Eye (tissue), 1 donor: ENCODE measurements at regions not wholly inside any gene's neighbourhood (a gene's known extent, or its start where the extent isn't known, plus 50 kb on each side); places are given as distances from the start of the nearest gene placed in this dataset.

Source experiments
- DNase-seq: peaks from one replicate; pipeline ENCODE4 v3.0.0-alpha.2; 2015

DNA sequence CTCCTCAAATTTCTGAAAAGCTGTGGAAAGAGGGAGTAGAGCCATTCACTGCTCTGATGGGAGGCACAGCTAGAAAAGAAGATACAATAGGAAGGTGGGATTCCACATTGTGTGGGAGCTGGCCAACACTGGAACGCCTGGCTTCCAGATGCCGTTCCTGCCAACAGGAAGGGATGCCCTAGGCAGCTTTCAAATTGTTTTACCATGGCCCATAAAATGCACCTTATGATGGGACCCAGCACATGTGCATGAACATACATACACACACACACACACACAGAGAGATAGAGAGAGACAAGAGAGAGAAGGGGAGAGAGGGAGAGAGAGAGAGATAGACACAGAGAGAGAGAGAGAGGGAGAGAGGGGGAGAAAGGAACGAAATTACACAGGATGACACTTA is 86.1 kb upstream of the BZW1 start:
- no peak for DNase-seq

DNA sequence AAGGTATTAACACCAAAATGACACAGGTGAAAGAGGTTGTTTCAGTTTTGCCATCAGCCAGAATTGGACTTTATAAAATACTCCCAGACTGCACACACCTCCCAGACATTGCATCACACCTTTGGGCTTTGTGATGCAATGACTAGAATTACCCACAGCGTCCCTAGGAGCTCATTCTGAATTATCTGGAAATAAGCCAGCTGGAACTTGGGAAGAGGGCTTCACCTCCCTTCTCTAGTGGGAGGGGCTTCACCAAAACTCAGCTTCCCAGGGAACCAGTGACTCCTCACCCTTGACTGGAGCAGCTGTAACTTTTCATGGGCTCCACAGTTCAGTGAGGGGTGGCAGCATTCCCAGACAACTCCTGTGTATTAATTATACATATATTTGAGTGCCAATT is 83.1 kb upstream of the BZW1 start:
- DNase-seq: no peak

DNA sequence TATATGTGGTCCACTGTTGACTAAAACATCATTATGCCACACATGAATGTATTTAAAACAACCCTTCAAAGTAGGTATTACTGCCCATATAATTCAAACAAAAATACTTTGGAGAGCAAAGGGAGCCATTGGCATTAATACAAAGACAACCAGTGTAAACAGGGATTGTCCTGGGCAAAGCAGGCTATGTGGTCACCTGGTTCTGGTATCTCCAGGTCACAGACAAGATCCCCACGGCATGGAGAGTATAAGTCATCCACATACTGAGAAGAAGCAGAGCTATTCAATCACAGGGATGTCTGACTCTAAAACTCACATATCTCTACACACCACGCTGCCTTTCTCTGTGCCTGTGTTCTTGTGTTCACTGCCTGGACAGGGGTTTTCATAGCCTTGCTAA is 81.4 kb upstream of the BZW1 start:
- DNase-seq: no peak

DNA sequence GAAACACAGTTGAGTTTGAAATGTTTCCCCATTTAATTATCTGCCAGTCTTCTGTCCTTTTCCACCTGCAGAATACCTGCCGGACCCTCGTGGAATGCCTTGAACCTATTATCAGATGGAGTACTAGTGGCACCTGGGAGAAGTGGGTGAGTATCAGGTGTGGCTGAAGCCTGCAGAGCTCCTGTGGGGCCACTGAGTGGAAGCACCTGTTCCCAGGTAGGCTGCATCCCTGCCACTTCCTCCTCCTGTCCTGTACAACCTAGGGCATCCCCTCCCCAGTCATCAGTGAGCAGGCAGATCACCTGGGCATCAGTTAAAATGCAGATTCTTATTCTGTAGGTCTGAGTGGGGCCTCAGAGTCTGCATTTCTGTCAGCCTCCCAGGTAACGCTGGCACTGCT is 80.8 kb upstream of the BZW1 start:
- DNase-seq: no peak

DNA sequence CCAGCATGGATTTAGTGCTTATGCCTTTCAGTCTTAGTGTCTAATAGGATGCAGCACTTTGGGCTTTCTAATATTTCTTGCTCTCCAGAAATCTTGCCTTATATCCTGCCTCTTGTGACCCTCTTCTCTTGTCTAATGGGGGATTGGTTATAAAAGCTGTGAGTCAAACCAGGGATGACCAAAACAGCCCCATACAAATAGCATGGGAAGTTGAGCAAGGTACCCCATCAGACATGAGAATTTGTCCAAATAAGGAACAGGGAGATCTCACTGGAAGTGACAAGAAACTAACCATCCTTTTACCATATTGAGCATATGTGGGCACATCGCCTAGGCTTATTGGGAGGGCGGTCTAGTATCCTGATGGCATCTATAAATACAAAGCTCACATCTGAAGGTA is 78.8 kb upstream of the BZW1 start:
- no peak for DNase-seq

DNA sequence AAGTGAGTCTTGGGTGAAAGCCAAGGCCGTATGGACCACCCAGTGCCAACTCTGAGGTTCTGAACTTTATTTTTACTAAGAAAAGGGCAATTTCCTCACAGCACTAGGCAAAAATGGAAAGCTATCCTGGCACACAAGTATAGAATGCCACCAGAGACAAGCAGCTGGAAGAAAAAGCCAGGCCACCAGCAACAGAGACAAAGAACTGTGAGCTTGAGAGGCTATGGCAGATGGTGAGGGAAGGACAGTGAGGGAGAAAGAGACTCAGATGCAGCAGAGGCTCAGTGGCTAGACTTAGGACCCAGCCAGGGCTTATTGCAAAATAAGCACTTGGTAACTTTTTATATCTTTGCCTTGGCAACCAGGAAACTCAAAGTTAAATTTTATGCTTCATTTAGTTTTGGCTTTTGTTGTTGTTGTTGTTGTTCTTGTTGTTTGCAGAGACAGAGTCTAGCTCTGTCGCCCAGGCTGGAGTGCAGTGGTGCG is 78.0 kb upstream of the BZW1 start:
- DNase-seq: no peak

DNA sequence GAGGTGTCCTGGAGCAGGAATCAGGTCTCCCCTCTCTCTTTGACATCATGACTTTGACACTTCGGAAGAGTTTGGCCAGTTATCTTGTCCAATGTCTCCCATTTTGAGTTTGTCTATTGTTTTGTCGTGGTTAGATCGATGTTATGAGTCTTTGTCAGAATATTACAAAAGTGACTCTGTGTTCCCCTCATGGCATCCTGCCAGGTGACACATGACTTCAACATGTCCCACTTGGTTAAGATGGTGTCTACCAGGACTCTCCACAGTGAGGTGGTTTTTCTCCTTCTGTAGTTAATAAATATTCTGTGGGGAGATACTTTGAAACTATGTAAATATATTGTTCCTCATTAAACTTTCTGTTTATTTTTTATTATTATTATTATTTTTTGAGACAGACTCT is 76.6 kb upstream of the BZW1 start:
- DNase-seq: no peak

DNA sequence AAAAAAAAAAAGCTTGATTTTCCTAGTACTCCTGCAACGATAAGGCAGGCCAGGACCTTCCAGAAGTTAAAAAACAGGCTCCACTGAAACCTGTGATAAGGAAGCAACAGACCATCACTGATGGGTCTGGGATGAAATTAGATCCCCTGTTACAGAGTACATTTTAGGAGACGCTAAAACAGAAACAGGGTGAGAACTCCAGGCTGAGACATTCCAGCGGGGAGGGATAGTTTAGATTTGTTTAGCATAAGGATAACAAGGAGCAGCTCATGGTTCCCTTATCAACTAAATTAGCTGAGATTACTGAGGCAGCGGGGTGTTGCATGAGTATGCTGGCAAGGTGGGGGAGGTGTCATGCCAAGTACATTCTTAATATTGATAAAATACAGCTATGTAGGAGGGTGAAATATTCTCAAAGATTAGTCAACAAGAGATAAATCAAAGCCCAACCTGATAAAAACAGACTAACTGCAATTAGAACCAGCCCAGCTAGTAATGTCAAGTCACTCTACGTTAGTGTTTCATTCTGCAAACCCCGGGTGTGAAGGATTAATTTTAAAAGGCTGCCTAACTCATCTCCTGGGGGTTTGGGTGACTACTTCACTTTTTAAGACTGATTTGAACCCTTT is 75.0 kb upstream of the BZW1 start:
- no peak for DNase-seq

DNA sequence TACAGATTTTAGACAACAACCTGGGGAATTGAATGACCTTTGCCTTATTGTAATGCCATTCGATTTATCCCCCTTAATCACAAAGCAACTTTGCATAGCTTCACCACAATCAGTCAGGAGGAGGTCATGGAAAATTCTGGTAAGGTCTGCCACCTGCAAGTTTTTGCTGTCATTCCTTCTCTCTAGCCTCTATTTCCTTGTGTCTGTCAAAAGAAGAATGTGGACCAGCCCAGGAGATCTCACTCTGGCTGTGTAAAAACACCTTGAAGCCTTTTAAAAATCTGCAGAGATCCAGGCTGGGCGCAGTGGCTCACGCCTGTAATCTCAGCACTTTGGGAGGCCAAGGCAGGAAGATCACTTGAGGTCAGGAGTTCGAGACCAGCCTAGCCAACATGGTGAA is 74.1 kb upstream of the BZW1 start:
- DNase-seq: no peak

DNA sequence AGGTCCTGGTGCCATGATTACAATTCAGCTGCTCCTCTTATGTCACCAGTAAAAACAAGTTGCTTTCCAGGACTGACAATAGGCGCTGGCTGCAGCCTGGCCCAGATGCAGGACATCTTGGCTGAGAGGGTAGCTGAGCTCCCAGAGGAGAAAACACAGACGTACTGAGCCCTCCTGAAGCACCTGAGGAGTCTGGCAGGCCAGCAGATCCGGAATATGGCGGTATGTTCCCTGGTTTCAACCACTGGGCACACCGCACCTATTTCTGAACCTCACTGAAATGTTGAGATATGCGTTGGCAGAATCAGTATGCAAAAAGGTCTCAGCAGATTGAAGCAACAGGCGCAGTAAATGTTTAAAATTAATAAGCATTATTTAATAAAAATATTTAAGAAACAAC is 73.1 kb upstream of the BZW1 start:
- no peak for DNase-seq

DNA sequence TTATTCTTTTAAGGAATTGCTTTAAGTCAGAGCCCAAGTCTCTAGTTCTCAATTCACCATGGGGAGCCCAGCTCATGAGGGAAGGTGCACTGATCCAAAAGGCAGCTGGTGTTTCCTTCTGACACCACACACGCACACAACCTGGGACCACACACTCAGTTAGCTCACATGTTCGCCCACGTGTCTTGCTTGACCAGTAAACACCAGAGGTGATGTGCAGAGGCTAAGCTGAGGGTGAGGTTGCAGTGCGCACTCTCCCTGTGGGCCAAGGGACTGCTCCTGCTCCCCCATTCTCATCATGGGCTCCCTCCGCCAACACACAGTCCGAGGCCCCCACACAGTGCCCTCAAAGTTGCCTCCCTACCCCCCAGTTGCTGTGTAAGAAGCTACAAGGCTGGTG is 70.8 kb upstream of the BZW1 start:
- no peak for DNase-seq

DNA sequence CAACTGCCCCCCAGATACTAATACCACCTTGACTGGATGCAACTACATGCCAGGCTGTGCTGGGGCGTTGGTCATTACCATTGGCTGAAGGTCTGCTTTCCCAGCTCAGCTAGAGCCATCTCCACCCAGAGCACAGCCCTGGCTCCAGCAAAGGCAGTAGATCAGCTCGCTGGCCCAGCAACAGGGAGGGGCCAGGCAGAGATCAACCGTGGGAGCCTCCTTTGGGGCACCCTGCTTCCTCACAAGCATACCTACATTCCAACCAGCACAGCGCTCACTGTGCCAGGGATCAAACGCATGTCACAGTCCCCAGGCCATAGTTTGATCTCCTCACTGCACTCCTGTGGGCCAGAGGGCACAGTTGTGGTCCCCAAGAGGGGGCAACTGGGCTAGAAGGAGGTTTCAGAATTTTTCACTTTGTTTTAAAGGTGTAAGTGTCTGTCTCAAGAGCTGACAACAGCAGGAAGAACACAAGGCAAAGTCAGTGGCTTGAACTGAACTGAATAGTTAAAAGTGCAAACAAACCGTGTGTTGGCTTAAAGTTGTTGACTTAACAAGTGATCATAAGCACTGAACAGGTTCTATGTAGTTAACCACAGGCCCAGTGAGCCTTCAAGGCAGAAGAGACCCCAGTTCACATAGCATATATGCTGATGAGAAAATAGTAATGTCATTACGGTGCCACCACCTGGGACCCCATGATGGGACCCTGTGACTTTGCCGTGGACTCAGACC is 70.1 kb upstream of the BZW1 start:
- no peak for DNase-seq

DNA sequence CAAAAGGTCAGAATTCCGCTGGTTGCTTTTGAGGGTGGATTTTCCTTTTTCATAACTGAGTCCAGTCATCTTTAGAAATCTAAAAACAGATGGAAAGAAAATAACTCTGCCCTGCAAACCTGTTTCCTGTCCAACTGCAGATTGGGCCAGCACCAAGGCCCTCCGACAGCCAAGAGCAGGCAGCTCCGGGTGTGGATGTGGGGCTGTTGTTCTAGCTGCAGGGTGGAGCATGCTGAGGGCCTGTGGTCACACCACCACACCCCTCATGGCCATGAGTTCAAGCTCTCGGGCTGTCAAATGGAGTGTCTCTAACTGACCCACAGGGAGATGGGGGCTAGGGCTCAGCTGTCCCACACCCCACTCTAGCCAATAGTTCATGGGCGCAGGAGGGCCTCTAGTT is 69.3 kb upstream of the BZW1 start:
- no peak for DNase-seq

DNA sequence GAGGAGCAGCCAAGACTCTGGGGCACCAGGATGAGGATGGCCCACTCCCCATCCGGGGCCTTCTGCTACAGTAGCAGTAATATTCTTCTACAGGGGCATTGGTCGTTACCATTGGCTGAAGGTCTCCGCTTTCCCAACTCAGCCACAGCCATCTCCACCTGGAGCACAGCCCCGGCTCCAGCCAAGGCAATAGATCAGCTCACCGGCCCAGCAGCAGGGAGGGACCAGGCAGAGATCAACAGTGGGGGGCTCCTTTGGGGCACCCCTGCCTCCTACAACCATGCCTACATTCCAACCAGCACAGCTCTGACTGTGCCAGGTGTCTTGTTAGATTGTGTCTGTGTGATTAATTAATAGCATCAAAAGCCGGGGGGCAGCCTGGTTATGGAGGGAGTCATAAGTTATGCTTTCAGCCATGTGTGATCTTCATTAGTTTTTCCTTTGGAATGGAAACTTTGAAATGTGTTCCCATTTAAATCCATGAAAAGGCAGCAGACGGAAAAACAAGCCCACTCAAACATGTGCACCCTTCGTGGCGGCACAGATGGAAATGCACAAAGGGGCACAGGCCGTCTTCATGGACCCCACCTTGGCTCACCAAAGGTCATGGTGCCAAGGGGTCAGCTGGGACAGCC is 68.6 kb upstream of the BZW1 start:
- no peak for DNase-seq

DNA sequence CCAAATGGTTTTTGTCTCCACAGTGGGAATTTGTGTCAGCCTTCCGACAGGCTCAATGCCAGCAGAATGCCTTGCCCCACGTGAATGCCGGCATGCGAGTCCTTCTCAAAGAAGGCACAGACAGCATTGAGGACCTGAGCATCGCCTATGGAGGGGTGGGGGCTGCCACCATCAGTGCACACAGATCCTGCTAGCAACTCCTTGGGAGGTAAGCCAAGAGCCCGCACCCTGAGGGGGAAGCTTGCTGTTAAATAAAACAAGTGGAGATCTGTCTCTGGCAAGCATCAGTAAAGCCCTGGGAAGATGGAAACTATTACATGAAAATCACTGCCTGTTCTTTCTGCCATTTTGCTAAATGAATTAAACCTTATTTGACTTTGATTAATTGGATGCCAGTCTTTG is 67.5 kb upstream of the BZW1 start:
- DNase-seq: no peak

DNA sequence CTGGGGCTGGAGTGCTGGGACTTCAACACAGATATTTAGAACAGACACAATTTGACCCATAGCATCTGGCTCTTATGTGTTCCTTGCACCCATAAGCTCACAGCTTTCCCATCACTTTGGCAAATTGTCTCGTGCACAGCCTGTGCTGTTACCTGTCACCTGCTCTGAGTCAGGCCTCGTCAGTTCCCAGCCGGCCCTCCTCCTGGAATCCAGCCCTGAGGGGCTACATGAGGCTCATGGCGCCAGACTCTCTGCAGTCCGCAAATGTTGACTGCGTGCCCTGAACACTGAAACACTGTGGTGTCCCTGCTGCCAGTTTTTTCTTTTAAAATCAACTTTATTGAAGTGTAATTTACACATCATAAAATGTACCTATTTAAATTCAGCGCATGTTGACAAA is 65.4 kb upstream of the BZW1 start:
- no peak for DNase-seq

DNA sequence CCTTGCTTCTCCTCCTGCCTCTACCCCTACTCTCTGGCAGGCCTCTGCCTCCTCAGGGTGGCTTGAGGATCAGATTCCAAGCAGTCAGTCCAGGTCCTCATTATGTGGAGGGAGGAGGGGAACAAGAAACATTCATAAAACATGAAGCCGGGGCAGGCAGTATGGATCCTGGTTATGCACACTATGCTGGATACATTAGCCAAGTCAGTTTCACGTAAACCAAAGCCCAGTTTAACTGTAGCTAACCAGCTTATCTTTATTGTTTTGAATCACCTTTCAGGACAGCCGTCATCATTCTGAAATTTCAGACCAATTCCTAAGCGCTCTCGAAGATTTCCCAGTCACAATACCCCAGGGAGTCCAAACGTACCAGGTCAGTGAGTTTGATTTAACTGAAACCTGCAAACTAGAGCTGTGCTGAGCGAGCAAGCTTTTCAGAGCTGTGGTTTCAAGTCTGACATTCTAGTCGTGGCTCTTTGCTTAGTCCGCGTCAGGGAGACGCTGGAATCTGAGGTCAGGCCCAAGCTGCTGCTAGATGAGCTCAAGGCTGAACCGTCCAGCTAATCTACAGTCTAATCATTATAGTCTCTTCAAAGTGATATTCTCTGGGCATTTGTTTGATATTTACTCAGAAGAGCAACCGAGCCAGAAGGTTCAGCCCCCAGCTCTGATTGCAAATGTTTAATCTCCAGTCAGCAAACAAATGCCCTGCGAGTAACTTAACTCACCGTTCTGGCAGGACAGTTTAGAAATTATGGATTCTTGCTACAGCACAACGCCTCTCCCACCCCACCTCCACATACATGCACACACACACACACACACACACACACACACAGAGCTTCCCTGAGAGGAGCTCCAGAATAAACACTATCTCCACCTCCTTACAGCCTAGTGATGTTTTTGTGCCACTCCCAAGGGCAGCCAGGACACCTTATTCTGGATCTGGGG is 63.8 kb upstream of the BZW1 start:
- DNase-seq: peak; percentile 69

DNA sequence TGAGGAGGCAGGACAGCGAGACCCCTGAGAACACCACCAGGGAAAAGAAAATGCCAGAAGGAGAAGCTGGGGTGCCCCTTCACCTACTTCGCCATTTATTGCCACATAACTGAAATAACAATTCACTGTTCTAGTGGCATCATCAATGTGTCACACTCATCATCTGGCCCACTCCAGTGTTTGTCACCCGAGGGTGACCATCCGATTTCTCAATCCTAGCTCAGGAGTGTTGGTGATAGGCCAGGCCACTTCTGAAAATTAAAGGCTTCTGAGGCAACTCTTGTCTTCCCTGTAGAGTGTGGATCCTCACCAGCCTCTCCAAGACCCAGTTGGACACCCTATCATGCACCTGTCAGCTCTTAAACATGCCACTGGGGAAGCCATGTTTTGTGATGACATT is 62.9 kb upstream of the BZW1 start:
- no peak for DNase-seq

DNA sequence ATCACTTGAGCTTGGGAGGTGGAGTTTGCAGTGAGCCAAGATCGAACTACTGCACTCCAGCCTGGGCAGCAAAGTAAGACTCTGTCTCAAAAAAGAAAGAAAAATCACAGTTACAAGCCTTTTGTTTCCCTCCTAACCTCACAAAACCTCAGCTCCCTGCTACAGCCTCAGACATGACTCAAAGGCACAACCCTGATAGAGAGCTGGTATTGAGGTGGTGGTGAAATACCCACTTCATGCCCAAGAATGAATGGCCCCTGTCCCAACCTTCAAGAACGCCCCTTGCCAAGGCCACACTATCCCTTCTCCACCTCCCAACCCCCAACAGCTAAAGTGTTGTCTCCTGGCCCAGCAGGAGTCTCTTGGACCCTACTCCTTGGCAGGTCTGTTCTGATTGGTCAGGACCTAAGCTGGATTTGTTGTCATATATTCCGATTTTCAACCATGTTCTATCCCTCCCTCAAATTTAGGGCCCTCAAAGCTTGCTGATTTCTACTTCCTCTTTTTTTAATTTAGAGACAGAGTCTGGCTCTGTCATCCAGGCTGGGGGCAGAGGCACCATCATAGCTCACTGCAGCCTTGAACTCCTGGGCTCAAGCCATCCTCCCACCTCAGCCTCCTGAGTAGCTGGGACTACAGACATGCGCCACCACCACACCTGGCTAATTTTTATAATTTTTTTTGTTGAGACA is 61.9 kb upstream of the BZW1 start:
- DNase-seq: no peak

DNA sequence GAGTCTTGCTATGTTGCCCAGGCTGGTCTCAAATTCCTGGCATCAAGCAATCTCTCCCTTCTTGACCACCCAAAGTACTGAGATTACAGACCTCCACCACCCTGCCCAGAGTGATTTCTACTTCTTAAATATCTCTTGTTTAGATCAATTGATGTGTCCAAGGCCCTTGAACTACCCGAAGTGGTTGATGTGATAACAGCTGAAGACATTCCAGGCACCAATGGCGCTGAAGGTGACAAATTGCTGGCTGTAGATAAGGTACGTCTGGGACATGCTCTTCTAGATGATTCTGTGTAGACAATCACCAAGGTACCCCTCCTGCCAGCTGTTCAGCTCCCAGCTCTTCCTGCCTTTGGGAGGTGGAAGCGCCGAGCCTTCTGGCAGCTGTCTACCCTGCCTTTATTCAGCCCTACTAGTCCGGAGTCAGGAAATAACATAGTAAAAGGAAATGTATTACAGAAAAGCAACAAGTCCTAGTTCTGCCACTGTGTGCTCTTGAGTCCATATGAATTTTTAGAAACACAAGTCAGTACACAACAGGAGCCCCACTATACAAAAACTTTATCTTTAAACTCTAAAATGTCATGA is 61.3 kb upstream of the BZW1 start:
- DNase-seq: no peak

DNA sequence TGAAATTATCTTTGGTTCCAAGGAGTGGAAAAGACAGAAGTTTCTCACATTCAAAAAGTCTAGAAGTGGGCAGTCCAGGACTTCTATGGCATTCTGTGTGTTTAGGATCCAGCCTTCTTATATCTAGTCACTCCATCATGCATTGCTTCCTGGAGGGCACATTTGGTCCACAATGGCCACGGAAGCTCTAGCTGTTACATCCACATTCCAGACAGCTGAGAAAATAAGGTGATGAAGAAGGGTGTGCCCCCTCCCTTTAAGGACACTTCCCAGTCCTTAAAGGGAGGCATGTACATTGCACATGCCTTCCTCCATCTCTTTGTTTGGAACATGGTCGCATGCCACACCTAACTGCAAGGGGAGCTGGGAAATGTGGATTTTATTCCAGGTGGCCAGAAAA is 59.9 kb upstream of the BZW1 start:
- no peak for DNase-seq

DNA sequence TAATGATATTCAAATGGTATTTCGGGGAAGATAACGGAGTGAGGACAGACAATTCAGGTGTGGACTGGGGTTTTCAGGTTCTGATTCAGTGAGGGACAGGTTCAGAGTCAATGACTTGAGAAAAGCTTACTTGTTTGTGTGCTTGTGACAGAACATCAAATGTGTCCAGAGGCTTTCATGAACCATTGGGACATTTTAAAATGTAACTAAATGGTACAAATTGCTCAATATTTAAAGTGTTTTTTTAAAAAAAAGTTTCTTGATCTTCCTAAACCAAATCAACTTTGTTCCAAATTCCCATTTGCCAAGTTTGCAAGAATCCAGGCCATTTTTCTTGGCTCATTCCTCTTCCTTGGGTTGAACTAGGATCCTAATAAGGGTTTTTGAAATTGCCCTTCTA is 59.4 kb upstream of the BZW1 start:
- no peak for DNase-seq
